Liver (tissue), 2 donors: ENCODE measurements at regions not wholly inside any gene's neighbourhood (a gene's known extent, or its start where the extent isn't known, plus 50 kb on each side); places are given as distances from the start of the nearest gene placed in this dataset.

Experiments
- TF ChIP-seq, protein P1 (sequence below): fragments of 150-350 bp; IDR thresholded peaks from 2 replicates; pipeline ENCODE4 v1.5.1; 2017; ENCODE audit warnings: improper control_type of control experiment, low read depth, low read length; ENCODE audit not compliant: missing input control
- TF ChIP-seq, protein P2 (sequence below): IDR thresholded peaks from 2 replicates; pipeline ENCODE4 v1.6.1; 2016; ENCODE audit warnings: antibody characterized with exemption
- donor health status: healthy.

DNA sequence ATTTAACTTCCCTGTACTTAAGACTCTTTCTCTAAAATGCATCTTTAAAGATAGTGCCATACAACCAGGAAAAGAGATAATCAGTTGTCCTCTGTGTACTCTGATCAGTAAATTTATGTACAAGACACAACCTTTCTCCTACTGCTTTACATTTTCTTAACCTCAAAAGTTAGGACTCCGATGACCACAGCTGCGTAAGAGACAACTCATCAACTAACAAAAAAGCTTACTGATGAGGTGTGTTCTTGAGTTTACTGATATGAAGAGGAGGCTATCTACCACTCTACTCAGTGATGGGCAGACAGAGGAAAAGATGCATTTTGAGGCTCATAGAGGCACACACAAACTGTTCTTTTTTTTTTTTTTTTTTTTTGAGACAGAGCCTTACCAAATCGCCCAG lies 71.4 kb upstream of the HIF1A start:
- TF ChIP-seq, protein P1, sequence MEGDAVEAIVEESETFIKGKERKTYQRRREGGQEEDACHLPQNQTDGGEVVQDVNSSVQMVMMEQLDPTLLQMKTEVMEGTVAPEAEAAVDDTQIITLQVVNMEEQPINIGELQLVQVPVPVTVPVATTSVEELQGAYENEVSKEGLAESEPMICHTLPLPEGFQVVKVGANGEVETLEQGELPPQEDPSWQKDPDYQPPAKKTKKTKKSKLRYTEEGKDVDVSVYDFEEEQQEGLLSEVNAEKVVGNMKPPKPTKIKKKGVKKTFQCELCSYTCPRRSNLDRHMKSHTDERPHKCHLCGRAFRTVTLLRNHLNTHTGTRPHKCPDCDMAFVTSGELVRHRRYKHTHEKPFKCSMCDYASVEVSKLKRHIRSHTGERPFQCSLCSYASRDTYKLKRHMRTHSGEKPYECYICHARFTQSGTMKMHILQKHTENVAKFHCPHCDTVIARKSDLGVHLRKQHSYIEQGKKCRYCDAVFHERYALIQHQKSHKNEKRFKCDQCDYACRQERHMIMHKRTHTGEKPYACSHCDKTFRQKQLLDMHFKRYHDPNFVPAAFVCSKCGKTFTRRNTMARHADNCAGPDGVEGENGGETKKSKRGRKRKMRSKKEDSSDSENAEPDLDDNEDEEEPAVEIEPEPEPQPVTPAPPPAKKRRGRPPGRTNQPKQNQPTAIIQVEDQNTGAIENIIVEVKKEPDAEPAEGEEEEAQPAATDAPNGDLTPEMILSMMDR: no peak
- TF ChIP-seq, protein P2, sequence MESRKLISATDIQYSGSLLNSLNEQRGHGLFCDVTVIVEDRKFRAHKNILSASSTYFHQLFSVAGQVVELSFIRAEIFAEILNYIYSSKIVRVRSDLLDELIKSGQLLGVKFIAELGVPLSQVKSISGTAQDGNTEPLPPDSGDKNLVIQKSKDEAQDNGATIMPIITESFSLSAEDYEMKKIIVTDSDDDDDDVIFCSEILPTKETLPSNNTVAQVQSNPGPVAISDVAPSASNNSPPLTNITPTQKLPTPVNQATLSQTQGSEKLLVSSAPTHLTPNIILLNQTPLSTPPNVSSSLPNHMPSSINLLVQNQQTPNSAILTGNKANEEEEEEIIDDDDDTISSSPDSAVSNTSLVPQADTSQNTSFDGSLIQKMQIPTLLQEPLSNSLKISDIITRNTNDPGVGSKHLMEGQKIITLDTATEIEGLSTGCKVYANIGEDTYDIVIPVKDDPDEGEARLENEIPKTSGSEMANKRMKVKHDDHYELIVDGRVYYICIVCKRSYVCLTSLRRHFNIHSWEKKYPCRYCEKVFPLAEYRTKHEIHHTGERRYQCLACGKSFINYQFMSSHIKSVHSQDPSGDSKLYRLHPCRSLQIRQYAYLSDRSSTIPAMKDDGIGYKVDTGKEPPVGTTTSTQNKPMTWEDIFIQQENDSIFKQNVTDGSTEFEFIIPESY: no peak
